ENCODE measurements at regions not wholly inside any gene's neighbourhood (a gene's known extent, or its start where the extent isn't known, plus 50 kb on each side); places are given as distances from the start of the nearest gene placed in this dataset.
"Not testable (repeated sequence)": the region's sequence is repeated elsewhere in the genome, so short reads cannot be mapped to it uniquely, and the experiment has no call there.

DNA sequence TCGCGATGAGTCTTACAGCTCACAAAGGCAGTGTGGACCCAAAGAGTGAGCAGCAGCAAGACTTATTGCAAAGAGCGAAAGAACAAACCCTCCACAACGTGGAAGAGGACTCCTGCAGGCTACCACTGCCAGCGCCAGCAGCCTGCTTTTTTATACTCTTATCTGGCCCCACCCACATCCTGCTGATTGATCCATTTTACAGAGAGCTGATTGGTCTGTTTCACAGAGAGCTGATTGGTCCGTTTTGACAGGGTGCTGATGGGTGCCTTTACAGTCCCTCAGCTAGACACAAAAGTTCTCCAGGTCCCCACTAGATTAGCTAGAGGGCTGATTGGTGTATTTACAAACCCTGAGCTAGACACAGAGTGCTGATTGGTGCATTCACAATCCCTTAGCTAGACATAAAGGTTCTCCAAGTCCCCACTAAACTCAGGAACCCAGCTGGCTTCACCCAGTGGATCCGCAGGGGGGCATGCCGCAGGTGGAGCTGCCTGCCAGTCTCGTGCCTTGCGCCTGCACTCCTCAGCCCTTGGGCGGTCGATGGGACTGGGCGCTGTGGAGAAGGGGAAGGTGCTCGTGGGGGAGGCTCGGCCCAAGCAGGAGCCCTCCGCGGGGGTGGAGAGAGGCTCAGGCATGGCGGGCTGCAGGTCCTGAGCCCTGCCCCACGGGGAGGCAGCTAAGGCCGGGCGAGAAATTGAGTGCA, 75.7 kb downstream of the QDPR start:
- not testable (repeated sequence) for DNase-seq (ENCODE audit: insufficient read length, low spot score); FAIRE-seq

DNA sequence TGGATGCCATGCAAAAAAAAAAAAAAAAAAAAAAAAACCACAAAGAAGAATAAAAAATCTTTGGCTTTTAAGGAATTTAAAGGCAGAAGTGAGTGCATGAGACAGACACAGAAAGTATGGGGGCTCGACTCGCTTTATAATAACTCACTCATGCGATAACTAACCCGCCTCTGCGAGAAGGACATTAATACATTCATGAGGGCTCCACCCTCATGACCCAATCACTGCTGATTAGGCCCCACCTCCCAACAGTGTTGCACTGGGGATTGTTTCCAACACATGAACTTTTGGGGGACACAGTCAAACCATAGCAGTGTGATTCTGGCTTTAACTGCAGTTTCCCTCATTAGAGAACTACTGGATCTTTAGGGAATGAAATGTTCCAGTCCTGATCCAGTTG, 78.1 kb downstream of the QDPR start:
- DNase-seq (ENCODE audit: insufficient read length, low spot score) (no peak), FAIRE-seq (no peak)

DNA sequence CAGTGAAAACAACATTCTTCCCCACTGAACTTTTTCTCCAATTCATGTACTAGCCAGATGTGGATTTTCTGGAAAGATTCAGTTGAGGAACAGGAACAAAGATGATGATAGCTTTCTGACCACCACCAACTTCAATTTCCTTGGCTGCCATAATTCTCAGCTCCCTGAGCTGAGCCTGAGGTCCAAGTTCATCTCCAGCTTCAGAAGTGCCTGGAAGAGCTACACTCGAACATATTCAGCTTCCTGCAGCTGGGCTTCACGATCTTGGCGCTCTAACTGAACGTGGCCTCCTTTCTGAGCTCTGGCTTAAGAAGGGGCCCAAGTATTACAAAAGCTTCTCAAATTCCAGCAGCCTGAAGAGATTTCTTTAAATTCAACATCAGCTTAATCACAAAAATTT, 83.9 kb downstream of the QDPR start:
- FAIRE-seq (no peak), DNase-seq (ENCODE audit: insufficient read length, low spot score) (no peak)

DNA sequence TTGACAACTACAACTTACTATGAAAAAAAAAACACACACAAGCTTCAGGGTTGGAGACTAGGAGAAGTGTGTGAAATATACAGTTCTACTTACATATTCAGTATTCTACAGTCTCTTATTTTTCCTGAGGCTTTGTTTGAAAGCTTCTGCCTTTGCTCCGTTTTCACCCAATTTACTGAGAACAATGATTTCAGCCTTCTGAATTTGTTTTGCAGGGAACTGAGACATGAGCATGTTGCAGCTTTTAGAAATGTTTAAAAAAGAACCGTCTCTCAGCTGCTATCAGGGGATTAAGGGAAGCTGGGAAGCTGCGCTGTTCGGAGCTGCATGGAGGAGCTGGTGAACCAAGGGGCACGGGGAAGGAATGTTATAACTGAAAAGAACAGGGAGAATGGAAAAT, 85.7 kb downstream of the QDPR start:
- no peak for FAIRE-seq
- no peak for DNase-seq (ENCODE audit: insufficient read length, low spot score)

DNA sequence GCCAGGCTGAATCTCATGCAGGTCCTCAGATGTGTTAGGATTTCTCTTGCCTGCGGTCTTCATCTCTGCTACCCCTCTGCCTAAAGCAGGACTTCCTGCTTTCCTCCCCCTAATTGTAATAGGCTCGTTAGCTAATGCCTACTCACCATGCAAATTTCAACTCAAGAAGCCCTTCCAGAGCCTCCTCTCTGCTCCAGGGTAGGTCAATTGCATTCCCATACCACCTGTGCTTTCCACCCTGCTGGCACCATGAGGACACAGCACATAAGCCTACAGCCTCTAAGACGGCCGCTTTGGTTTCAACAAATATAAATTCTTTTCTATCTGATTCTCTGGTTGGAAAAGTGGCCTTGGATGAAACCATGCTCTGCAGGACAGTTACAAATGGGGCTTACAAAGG, 93.9 kb downstream of the QDPR start:
- no peak for FAIRE-seq
- DNase-seq (ENCODE audit: insufficient read length, low spot score), result no peak

DNA sequence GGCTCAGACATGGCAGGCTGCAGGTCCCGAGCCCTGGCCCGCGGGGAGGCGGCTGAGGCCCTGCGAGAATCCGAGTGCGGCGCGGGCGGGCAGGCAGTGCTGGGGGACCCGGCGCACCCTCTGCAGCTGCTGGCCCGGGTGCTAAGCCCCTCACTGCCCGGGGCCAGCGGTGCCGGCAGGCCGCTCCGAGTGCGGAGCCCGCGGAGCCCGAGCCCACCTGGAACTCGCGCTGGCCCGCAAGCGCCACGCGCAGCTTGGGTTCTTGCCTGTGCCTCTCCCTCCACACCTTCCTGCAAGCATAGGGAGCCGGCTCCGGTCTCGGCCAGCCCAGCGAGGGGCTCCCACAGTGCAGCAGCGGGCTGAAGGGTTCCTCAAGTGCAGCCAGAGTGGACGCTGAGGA, 97.5 kb downstream of the QDPR start:
- FAIRE-seq, result no peak
- DNase-seq (ENCODE audit: insufficient read length, low spot score), result no peak

DNA sequence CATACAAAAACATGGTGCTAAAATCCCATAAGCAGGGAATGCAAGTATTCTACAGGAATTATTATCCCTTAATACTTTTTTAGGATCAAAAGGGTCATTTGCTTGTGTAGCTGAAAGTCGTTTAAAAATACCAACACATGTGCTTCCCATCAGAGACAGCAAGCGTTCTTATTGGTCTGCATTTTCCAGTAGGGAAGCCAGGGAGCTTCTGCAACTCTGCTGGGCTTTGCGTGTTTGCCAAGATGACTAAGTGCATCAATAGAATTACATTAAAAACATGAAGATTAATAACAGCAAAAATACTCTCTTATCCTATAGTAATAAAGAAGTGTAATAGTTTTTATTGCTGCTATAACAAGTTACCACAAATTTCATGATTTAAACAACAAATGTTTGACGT, 111.2 kb downstream of the QDPR start:
- no peak for FAIRE-seq
- no peak for DNase-seq (ENCODE audit: insufficient read length, low spot score)

DNA sequence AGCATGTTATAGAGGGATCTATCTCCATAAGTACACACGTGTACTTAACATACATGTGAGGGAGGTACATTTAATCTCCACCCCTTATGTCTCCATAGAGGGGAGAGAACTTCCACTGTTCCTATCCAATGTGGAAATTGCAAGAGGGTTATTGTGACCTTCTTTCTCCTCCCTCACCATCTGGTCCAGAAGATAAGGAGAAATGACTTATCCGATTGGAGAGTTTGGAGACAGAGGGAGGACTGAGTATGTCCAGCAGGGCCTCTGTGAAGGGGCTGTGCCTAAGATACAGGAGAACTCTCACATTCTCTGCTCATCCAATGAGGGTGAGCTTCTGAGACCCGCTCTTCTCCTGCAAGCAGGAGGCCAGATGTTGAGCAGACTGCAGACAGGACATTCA, 113.1 kb downstream of the QDPR start:
- DNase-seq (ENCODE audit: insufficient read length, low spot score) (no peak), FAIRE-seq (no peak)

DNA sequence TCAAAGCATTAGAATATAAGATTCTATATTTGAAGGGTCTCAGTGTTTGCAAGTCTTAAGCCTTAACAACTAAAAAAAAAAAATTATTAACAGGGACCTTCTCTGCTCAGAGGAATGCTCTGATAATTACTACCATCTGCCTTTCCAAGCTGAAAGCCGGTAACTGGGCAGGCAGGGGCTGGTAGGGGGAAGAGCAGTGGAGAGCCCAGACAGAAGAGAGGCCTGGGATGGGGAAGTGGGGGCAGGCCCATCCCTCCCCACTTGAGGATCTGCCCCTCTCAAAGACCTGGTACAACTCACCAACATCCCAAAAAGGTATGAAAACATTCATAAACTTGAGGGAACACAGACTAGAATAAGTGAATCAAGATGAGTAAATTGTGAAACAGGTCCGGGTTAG, 113.9 kb downstream of the QDPR start:
- no peak for FAIRE-seq

DNA sequence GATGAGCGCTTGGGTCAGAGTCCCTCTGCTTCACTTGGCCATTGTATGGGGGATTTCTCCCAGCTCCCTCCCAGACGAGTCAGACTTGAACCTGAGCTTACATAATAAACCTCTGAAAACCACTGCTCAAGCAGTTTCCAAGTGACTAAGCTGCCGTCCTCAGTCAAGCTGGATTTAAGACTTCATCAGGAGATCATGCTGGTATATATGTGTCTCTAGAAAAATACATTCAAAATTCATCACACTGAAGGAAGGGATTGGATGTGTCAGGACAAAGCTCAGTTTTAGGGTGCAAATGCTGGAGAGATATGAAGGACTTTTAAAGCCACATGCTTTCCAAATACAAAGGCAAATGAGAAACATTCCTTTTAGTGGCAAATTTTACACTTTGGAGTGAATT, 114.3 kb downstream of the QDPR start:
- FAIRE-seq (no peak), DNase-seq (ENCODE audit: insufficient read length, low spot score) (no peak)

More for the DNA sequence above, 113.9 kb downstream of the QDPR start:
- no peak for DNase-seq (ENCODE audit: insufficient read length, low spot score)

DNA sequence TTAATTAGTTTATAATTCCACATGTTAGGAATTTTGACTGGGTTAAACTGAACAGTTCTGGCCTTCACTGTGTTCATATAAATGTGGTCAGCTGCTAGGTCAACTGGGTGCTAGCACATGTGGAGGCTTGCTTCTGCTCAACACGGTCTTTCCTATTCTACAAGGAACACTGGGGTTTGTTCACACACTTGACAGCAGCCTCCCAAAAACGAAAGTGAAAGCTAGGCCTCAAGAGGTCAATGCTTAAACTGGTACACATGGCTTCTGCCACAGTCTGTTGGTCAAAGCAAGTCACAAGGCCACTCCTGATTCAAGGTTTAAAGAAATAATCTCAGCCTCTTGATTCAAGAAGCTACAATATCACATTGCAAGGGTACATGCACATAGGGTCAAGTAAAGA, 126.5 kb downstream of the QDPR start:
- DNase-seq (ENCODE audit: insufficient read length, low spot score) (peak; percentile 7), FAIRE-seq (peak; percentile 87)

DNA sequence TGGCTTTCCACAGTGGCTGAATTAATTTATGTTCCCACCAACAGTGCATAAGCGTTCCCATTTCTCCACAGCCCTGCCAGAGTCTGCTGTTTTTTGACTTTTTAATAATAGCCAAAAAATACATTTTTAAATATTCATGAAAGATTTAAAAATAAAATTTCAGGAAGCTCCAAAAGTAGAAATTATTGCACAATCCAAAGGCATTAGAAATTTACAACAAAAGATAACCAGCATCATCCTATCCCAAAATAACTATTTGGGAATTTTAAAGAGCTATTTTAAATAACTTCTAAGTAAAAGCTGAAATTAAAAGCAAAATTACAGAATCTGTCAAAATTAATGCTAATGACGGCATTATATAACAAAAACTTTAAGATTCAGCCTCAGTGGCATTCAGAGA, 131.5 kb downstream of the QDPR start:
- FAIRE-seq, result no peak
- no peak for DNase-seq (ENCODE audit: insufficient read length, low spot score)

DNA sequence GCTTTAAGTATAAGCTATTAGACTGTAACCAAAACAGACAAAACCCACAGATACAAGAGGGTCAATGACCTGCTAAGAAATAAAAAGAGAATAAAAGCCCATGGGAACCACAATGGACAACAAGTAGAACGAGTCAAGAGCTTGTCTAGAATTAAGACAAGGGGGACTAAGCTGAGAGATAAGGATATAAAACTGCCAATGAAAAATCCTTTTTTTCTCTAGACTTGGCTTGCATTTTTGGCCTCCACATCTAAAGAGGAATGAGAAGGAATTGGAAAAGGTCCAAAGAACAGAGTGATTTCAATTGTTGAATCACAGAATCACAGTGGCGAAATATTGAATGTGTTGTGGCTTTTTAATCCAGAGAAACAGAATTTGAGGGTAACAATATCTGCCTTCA, 135.7 kb downstream of the QDPR start:
- DNase-seq (ENCODE audit: insufficient read length, low spot score), result no peak
- no peak for FAIRE-seq

DNA sequence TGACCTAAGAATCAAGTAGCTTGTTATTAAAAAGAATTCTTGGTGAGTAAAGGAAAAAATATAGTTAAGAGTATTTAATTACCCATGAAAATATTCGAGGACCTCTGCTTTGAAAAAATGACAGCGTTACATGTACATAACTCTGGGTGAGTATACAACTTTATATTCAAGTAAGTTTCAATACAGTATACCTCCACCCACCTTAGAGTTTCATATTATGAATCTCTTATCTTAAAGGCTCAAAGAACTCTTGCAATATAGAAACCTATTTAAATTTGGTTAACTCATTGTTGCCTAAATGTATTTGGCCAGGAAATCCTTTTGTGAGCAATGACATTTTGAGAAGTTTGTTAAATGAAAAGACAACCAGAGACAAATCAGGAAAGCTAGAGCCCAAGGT, 138.2 kb downstream of the QDPR start:
- no peak for FAIRE-seq
- DNase-seq (ENCODE audit: insufficient read length, low spot score), result no peak

DNA sequence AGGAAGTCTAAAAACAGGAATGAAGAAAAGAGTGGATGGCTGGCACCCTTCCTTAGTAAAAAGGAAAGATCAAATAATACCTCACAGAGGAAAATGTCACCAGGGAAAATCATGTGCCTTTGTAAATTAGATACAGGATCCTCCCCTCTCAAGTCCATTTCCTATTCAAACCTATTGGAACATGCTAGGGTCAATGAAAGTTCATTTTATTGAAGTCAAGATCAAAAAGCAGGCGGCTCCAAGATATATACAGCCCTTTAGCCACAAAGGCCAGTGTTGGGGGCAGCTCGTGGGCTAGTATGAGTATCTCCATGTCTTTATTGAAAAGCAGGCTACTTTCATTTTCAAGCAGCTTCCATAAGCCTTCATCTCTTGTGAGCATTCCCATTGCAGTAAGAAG, 141.1 kb downstream of the QDPR start:
- DNase-seq (ENCODE audit: insufficient read length, low spot score) (no peak), FAIRE-seq (peak; percentile 45)

DNA sequence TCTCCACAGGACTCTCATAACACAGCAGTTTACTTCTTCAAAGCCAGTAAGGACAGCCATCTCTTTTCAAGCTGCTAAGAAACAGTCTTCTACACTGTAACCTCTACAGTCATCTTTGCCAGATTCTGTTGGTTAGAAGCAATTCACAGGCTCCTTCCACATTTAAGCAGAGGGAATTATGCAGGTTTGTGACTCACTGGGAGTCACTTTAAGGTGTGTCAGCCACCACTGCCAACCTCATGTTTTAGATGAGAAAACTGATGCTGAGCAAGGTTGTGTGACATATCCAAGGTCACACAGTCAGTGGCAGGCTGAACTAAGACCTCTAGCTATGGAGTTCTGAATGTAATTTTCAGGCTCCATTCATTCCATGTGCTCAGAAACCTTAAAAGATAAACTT, 143.5 kb downstream of the QDPR start:
- DNase-seq (ENCODE audit: insufficient read length, low spot score) (no peak), FAIRE-seq (no peak)

DNA sequence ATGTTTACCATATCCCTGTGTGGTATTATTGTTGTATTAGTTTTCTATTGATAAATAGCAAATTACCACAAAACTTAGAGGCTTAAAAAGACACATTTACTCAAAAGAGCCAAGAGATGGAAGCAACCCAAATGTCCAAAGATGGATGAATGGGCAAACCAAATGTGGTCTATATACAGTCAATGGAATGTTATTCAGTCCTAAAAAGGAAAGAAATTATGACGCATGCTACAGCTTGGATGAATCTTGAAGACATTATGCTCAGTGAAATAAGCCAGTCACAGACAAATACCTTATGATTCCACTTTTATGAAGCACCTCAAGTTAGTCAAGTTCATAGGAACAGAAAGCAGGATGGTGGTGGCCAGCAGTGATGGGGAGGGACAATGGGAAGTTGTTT, 144.7 kb downstream of the QDPR start:
- no peak for DNase-seq (ENCODE audit: insufficient read length, low spot score)
- FAIRE-seq, result no peak

DNA sequence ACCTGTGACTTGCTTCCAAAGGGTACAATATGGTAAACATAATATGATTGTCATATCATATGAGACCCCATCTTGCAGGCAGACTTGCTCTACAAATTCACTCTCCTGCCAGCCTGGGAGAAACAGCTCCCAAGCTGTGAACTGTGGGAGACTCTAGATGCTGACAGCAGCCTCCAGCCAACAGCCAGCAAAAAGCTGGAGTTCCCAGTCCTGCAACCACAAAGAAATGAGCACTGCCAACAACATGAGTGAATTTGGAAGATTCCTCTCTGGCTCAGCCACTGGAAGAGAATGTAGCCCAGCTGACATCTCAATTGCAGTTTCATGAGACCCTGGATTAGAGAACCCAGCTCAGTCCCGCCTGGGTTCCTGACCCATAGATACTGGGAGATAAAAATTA, 145.4 kb downstream of the QDPR start:
- no peak for DNase-seq (ENCODE audit: insufficient read length, low spot score)
- FAIRE-seq, result no peak

DNA sequence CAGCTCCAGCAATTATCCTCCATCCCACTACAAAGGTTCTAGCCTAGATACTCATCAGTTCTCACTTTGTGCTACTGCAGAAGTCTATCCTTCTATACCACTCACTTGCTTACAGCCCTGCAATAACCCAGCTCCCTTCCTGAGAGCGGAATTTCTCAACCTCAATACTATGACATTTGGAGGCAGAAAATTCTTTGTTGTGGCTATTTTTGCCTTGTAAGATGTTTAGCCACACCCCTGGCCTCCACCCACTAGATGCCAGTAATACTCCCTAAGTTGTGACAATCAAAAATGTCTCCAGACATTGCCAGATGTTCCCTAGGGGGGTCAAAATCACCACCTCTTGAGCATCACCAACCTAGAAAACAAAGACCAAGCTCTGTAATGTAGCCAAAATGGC, 149.5 kb downstream of the QDPR start:
- no peak for FAIRE-seq
- no peak for DNase-seq (ENCODE audit: insufficient read length, low spot score)

DNA sequence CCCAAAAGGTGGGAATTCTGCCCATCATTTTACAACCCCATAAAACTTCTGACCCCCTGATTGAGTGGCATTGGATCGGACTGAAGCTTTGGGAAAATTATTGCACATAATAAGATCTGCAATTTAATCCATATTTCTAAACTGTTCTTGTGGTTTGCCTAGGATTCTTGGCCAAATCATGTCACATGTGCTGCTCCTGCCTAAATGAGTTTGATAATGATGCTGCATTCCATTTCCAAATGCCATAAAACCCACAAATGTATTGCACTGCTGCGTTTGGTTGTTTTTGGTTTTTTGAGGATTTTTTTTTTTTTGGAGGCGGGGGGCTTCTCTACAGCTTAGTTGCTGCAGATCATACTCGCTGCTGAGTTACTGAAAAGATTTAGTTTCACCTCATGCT, 153.6 kb downstream of the QDPR start:
- no peak for FAIRE-seq
- no peak for DNase-seq (ENCODE audit: insufficient read length, low spot score)

DNA sequence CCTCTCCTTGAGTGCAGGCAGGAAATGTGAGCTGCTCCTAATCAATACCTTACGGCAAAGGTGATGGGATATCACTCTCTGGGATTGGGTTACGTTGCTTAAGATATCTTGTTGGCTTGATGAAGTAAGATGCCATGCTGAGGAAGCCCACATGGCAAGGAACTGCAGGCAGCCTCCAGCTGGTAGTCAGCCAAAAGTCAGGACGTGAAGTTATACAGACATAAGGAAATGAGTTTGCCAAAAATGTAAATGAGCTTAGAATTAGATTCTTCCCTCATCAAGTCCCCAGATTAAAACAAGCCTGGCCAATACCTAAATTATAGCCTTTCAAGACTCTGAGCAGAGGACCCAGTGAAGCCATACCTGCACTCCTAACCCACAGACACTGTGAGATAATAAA, 155.0 kb downstream of the QDPR start:
- no peak for DNase-seq (ENCODE audit: insufficient read length, low spot score)
- no peak for FAIRE-seq

DNA sequence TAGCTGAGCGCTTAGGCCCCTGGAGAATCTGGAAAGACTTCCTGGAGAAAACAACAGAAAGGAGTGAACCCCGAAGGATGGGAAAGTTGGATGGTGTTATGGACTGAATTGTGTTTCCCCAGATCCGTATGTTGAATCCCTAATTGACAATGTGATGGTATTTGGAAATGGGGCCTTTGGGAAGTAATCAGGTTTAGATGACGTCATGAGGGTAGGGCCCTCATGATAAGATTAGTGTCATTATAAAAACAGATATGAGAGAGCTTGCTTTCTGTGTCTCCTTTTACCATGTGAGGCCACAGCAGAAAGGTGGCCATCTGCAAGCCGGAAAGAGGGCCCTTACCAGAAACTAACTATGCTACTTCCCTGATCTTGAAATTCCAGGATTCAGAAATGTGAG, 159.5 kb downstream of the QDPR start:
- FAIRE-seq (no peak), DNase-seq (ENCODE audit: insufficient read length, low spot score) (no peak)

DNA sequence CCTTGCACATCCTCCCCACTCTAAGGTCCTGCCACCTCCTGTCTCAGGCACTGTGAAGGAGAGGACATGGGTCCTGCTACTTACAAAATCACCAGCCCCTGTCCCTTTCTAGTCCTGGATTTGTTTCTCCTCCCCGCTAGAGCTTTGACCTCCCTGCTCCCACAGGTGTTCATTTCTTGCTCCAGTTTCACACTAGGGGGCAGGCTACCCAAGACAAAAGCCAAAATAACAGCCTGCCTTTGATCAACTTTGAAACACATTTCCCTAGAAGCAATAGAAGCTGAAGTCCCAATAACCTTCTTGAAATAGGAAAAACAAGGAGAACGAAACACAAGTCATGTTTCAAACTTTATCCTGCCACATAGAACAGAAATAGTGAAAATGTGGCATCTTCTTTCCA, 164.4 kb downstream of the QDPR start:
- DNase-seq (ENCODE audit: insufficient read length, low spot score) (peak; percentile 4), FAIRE-seq (peak; percentile 33)
